MM.1S (cell line): ENCODE measurements at regions not wholly inside any gene's neighbourhood (a gene's known extent, or its start where the extent isn't known, plus 50 kb on each side); places are given as distances from the start of the nearest gene placed in this dataset.

Experiments used
- CTCF ChIP-seq: fragments of 300-600 bp; sonication (generic); IDR thresholded peaks from 2 replicates; pipeline ENCODE4 v1.5.1; 2016; ENCODE audit warnings: antibody characterized with exemption, low read length, mixed read lengths
- EZH2 ChIP-seq: fragments of 300-600 bp; sonication (generic); optimal IDR thresholded peaks from 2 replicates; pipeline ENCODE3; 2017; ENCODE audit warnings: low read depth, mild to moderate bottlenecking, antibody characterized with exemption, low read length, mixed read lengths
- EZH2phosphoT487 ChIP-seq: fragments of 300-600 bp; sonication (generic); IDR thresholded peaks from 2 replicates; pipeline ENCODE4 v1.6.1; 2018; ENCODE audit warnings: antibody characterized with exemption, low read length

- TF ChIP-seq EZH2 (no peak), CTCF (no peak), EZH2phosphoT487 (no peak)
Measured at GRCh38 chr13:50075619-50076097, 60.4 kb downstream of the KCNRG start.
